ENCODE measurements at regions not wholly inside any gene's neighbourhood (a gene's known extent, or its start where the extent isn't known, plus 50 kb on each side); places are given as distances from the start of the nearest gene placed in this dataset.
A peak's percentile ranks its signal among the peaks of the same experiment; 100 is the strongest.

DNA sequence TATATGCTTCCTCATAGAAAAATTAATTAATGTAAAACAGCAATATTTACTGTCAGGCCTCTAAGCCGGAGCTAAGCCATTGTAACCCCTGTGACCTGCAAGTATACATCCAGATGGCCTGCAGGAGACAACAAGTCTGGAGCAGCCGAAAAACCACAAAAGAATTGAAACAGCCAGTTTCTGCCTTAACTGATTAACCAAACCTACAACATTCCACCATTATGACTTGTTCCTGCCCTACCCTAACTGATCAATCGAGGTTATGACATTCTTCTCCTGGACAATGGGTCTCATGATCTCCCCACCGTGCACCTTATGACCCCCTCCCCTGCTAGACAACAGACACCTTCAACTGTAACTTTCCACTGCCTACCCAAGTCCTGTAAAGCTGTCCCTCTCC, 205.8 kb upstream of the DUSP10 start:
- no peak overlapping the region for H2BK12ac ChIP-seq (ENCODE audit: insufficient read length, low read depth, low read length)
- H4K20me1 ChIP-seq (ENCODE audit: control insufficient read depth, insufficient read depth, insufficient read length), result no peaks in the 10 kb centered on the region
- Mint-ChIP-seq H3K9me3 (peaks cover 4 to 16% of the 10 kb centered on the region in 2 experiments; a peak in 3 of 5 replicates), H3K4me3 (no peak overlapping the region), H3K4me1 (0 out of 4 replicates have a peak, but pooled peaks cover 0 to 4% of the 10 kb centered on the region in 2 experiments), H3K36me3 (ENCODE audit: insufficient read depth in 1 of 3, low read depth in 3 of 3) (peaks cover 0 to 4% (median 0%) of the 10 kb centered on the region in 3 experiments; a peak in 4 of 7 replicates), H3K27ac (peak overlapping the region in 1 of 3 experiments; percentile 46; a peak in 1 of 7 replicates), H3K27me3 (ENCODE audit: low read depth) (no peaks in the 10 kb centered on the region)
- no peak overlapping the region for H4K5ac ChIP-seq (ENCODE audit: insufficient read length, low read depth, low read length)
- TF ChIP-seq, protein P1, sequence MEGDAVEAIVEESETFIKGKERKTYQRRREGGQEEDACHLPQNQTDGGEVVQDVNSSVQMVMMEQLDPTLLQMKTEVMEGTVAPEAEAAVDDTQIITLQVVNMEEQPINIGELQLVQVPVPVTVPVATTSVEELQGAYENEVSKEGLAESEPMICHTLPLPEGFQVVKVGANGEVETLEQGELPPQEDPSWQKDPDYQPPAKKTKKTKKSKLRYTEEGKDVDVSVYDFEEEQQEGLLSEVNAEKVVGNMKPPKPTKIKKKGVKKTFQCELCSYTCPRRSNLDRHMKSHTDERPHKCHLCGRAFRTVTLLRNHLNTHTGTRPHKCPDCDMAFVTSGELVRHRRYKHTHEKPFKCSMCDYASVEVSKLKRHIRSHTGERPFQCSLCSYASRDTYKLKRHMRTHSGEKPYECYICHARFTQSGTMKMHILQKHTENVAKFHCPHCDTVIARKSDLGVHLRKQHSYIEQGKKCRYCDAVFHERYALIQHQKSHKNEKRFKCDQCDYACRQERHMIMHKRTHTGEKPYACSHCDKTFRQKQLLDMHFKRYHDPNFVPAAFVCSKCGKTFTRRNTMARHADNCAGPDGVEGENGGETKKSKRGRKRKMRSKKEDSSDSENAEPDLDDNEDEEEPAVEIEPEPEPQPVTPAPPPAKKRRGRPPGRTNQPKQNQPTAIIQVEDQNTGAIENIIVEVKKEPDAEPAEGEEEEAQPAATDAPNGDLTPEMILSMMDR (conservative IDR thresholded peaks at IDR 0.05), result no peak
- H2BK5ac ChIP-seq (ENCODE audit: insufficient read length, low read length), result no peak overlapping the region
- H3K14ac ChIP-seq (ENCODE audit: insufficient read depth, low read length), result no peak overlapping the region
- no peak overlapping the region for H2BK120ac ChIP-seq (ENCODE audit: low read depth, low read length, poor library complexity, severe bottlenecking)
- WGBS (ENCODE audit: extremely low coverage, insufficient read length, low lambda C conversion rate), result no CpG with 5 or more reads among the region's 4 CpGs
- no peak overlapping the region for H3K18ac ChIP-seq (ENCODE audit: insufficient read length, low read depth, low read length)
- no peaks in the 10 kb centered on the region for H3K23me2 ChIP-seq (ENCODE audit: insufficient read length, low read depth, low read length, poor library complexity, severe bottlenecking)
- H3K4me2 ChIP-seq (ENCODE audit: insufficient read depth, insufficient read length, low read length), result no peak overlapping the region
- H4K8ac ChIP-seq (replicated peaks; ENCODE audit: insufficient read length, low read depth, low read length), result no peak overlapping the region
- H2BK20ac ChIP-seq (ENCODE audit: low read depth, low read length, poor library complexity, severe bottlenecking), result no peak overlapping the region
- no peak overlapping the region for H3K27ac ChIP-seq (ENCODE audit: insufficient read length, low read depth, low read length)
- H3K9me3 ChIP-seq (ENCODE audit: control insufficient read depth, low read depth, low read length), result no peaks in the 10 kb centered on the region
- no peak overlapping the region for H2AK5ac ChIP-seq (ENCODE audit: insufficient read length, low read length)
- H2AFZ ChIP-seq (ENCODE audit: low read length), result no peak overlapping the region
- H3T11ph ChIP-seq (ENCODE audit: low read length), result no peak overlapping the region
- no peaks in the 10 kb centered on the region for H3K27me3 ChIP-seq (ENCODE audit: insufficient read depth, low read length)
- H3K4ac ChIP-seq (ENCODE audit: low read depth, low read length), result no peak overlapping the region
- no peak overlapping the region for H2BK15ac ChIP-seq (ENCODE audit: low read depth, low read length)
- no peaks in the 10 kb centered on the region for H3K79me1 ChIP-seq (ENCODE audit: insufficient read depth, low read depth, low read length, poor library complexity, severe bottlenecking)
- no peak overlapping the region for H3K56ac ChIP-seq (ENCODE audit: insufficient read length, low read depth, low read length)
- no peak overlapping the region for H3K23ac ChIP-seq (ENCODE audit: insufficient read length, low read depth, low read length)
- H3K79me2 ChIP-seq (ENCODE audit: insufficient read depth, low read length), result no peaks in the 10 kb centered on the region
- H3K4me1 ChIP-seq (ENCODE audit: insufficient read depth, low read length), result no peaks in the 10 kb centered on the region
- no peak overlapping the region for H3K9ac ChIP-seq (ENCODE audit: extremely low read depth, insufficient read length, low read length)
- H4K91ac ChIP-seq (ENCODE audit: insufficient read length, low read depth, low read length), result no peak overlapping the region
- DNase-seq, result no peak
